ENCODE measurements at regions not wholly inside any gene's neighbourhood (a gene's known extent, or its start where the extent isn't known, plus 50 kb on each side); places are given as distances from the start of the nearest gene placed in this dataset.
"Not testable (repeated sequence)": the region's sequence is repeated elsewhere in the genome, so short reads cannot be mapped to it uniquely, and the experiment has no call there.

- not testable (repeated sequence) for DNase-seq
Observed at GRCh38 chr1:83194610-83195009, 804.3 kb downstream of the TTLL7 start.

GRCh38 chr1:83182033-83182728 lies 816.8 kb downstream of the TTLL7 start:
- DNase-seq, result not testable (repeated sequence)

GRCh38 chr1:83180621-83181020 lies 818.3 kb downstream of the TTLL7 start:
- not testable (repeated sequence) for DNase-seq

GRCh38 chr1:83167634-83168033 lies 831.3 kb downstream of the TTLL7 start:
- DNase-seq, result not testable (repeated sequence)

GRCh38 chr1:83163879-83164475 lies 835.0 kb downstream of the TTLL7 start:
- not testable (repeated sequence) for DNase-seq

- not testable (repeated sequence) for DNase-seq
Observed at GRCh38 chr1:83158924-83159323, 840.0 kb downstream of the TTLL7 start.

- DNase-seq, result not testable (repeated sequence)
Observed at GRCh38 chr1:83154306-83154705, 844.6 kb downstream of the TTLL7 start.

GRCh38 chr1:83151167-83151898 lies 847.6 kb downstream of the TTLL7 start:
- DNase-seq, result not testable (repeated sequence)

GRCh38 chr1:83150479-83150878 lies 848.5 kb downstream of the TTLL7 start:
- not testable (repeated sequence) for DNase-seq

- not testable (repeated sequence) for DNase-seq
Observed at GRCh38 chr1:83145820-83146219, 853.1 kb downstream of the TTLL7 start.

GRCh38 chr1:83142802-83143201 lies 856.1 kb downstream of the TTLL7 start:
- not testable (repeated sequence) for DNase-seq

GRCh38 chr1:83135524-83136157 lies 863.3 kb downstream of the TTLL7 start:
- not testable (repeated sequence) for DNase-seq

GRCh38 chr1:83134322-83135014 lies 864.5 kb downstream of the TTLL7 start:
- DNase-seq, result not testable (repeated sequence)

- no peak for DNase-seq
Observed at GRCh38 chr1:83131692-83131955, 867.3 kb downstream of the TTLL7 start.

GRCh38 chr1:83130886-83131691 lies 867.8 kb downstream of the TTLL7 start:
- no peak for DNase-seq

- no peak for DNase-seq
Observed at GRCh38 chr1:83129107-83129506, 869.8 kb downstream of the TTLL7 start.

- no peak for DNase-seq
Observed at GRCh38 chr1:83125456-83125855, 873.5 kb downstream of the TTLL7 start.

- no peak for DNase-seq
Observed at GRCh38 chr1:83123019-83123418, 875.9 kb downstream of the TTLL7 start.

GRCh38 chr1:83118472-83118871 lies 880.5 kb downstream of the TTLL7 start:
- DNase-seq, result no peak

GRCh38 chr1:83117030-83117429 lies 881.9 kb downstream of the TTLL7 start:
- not testable (repeated sequence) for DNase-seq

- DNase-seq, result no peak
Observed at GRCh38 chr1:83115785-83116184, 883.1 kb downstream of the TTLL7 start.
